Right atrium auricular region (tissue), 2 donors: ENCODE measurements at regions not wholly inside any gene's neighbourhood (a gene's known extent, or its start where the extent isn't known, plus 50 kb on each side); places are given as distances from the start of the nearest gene placed in this dataset.

ENCODE experiments used
- DNase-seq: peaks from one replicate; pipeline ENCODE4 v3.0.0-alpha.2; 2019; ENCODE audit warnings: low spot score
- H3K27ac ChIP-seq, 2 donors: fragments of 200-600 bp; sonication (generic); 1 replicate in 1 of 2; 2 replicates in 1 of 2; pipeline ENCODE4 v1.5.1; 2016 to 2019
- H3K27me3 ChIP-seq, 2 donors: fragments of 200-600 bp; sonication (generic); one replicate each; pipeline versions ENCODE4 v1.5.1 to v1.6.0; 2017 to 2019
- H3K36me3 ChIP-seq: fragments of 200-600 bp; sonication (generic); one replicate; pipeline ENCODE4 v1.5.1; 2016
- H3K4me1 ChIP-seq, 2 donors: fragments of 200-600 bp; sonication (generic); one replicate each; pipeline versions ENCODE4 v1.5.1 to v1.6.0; 2017 to 2019
- H3K4me3 ChIP-seq, 2 donors: fragments of 200-600 bp; sonication (generic); 1 replicate in 1 of 2; 2 replicates in 1 of 2; pipeline ENCODE4 v1.5.1; 2017 to 2019; ENCODE audit warnings: mild to moderate bottlenecking in 1 of 2, moderate library complexity in 1 of 2
- H3K9me3 ChIP-seq, 2 donors: fragments of 200-600 bp; sonication (generic); one replicate each; pipeline ENCODE4 v1.5.1; 2019
- CTCF ChIP-seq, 2 donors: fragments of 200-600 bp; sonication (generic); IDR thresholded peaks; one replicate each; pipeline ENCODE4 v1.5.1; 2019; ENCODE audit warnings: antibody characterized with exemption in 2 of 2

GRCh38 chr4:79850626-79851025 lies 222.4 kb downstream of the ANTXR2 start:
- no peaks in the 10 kb centered on the region for H3K27me3 ChIP-seq
- H3K36me3 ChIP-seq: no peaks in the 10 kb centered on the region
- no peaks in the 10 kb centered on the region for H3K9me3 ChIP-seq
- no peak overlapping the region for H3K27ac ChIP-seq
- no peak overlapping the region for H3K4me3 ChIP-seq
- no peak for DNase-seq
- H3K4me1 ChIP-seq: no peaks in the 10 kb centered on the region
- no peak for TF ChIP-seq CTCF (IDR thresholded peaks at IDR 0.05)

GRCh38 chr4:79848329-79848728 lies 224.7 kb downstream of the ANTXR2 start:
- DNase-seq: no peak
- no peak for TF ChIP-seq CTCF (IDR thresholded peaks at IDR 0.05)

GRCh38 chr4:79847411-79847810 lies 225.6 kb downstream of the ANTXR2 start:
- no peaks in the 10 kb centered on the region for H3K4me1 ChIP-seq
- no peak for DNase-seq
- no peaks in the 10 kb centered on the region for H3K27me3 ChIP-seq
- no peak for TF ChIP-seq CTCF (IDR thresholded peaks at IDR 0.05)
- H3K27ac ChIP-seq: no peak overlapping the region
- H3K36me3 ChIP-seq: no peaks in the 10 kb centered on the region
- peaks cover 4 to 23% of the 10 kb centered on the region in 2 donors for H3K9me3 ChIP-seq
- no peak overlapping the region for H3K4me3 ChIP-seq

More at GRCh38 chr4:79848329-79848728, 224.7 kb downstream of the ANTXR2 start:
- Histone ChIP-seq H3K9me3 (peaks cover 4 to 16% of the 10 kb centered on the region in 2 donors), H3K4me3 (no peak overlapping the region), H3K36me3 (no peaks in the 10 kb centered on the region), H3K4me1 (no peaks in the 10 kb centered on the region), H3K27ac (no peak overlapping the region), H3K27me3 (no peaks in the 10 kb centered on the region)

GRCh38 chr4:79842162-79842561 lies 230.9 kb downstream of the ANTXR2 start:
- no peaks in the 10 kb centered on the region for H3K27me3 ChIP-seq
- H3K4me3 ChIP-seq: no peak overlapping the region
- peaks cover 4 to 38% of the 10 kb centered on the region in 2 donors for H3K9me3 ChIP-seq
- no peaks in the 10 kb centered on the region for H3K36me3 ChIP-seq
- no peak for DNase-seq
- H3K27ac ChIP-seq: no peak overlapping the region
- no peak for TF ChIP-seq CTCF (IDR thresholded peaks at IDR 0.05)
- H3K4me1 ChIP-seq: no peaks in the 10 kb centered on the region

- Histone ChIP-seq H3K4me3 (no peak overlapping the region), H3K9me3 (peaks cover 0 to 13% of the 10 kb centered on the region in 2 donors), H3K27me3 (no peaks in the 10 kb centered on the region), H3K36me3 (no peaks in the 10 kb centered on the region), H3K4me1 (no peaks in the 10 kb centered on the region), H3K27ac (no peak overlapping the region)
- no peak for TF ChIP-seq CTCF (IDR thresholded peaks at IDR 0.05)
- no peak for DNase-seq
Measured at GRCh38 chr4:79833857-79834256, 239.2 kb downstream of the ANTXR2 start.
